ENCODE measurements at regions not wholly inside any gene's neighbourhood (a gene's known extent, or its start where the extent isn't known, plus 50 kb on each side); places are given as distances from the start of the nearest gene placed in this dataset.
"Not testable (repeated sequence)": the region's sequence is repeated elsewhere in the genome, so short reads cannot be mapped to it uniquely, and the experiment has no call there.

DNA sequence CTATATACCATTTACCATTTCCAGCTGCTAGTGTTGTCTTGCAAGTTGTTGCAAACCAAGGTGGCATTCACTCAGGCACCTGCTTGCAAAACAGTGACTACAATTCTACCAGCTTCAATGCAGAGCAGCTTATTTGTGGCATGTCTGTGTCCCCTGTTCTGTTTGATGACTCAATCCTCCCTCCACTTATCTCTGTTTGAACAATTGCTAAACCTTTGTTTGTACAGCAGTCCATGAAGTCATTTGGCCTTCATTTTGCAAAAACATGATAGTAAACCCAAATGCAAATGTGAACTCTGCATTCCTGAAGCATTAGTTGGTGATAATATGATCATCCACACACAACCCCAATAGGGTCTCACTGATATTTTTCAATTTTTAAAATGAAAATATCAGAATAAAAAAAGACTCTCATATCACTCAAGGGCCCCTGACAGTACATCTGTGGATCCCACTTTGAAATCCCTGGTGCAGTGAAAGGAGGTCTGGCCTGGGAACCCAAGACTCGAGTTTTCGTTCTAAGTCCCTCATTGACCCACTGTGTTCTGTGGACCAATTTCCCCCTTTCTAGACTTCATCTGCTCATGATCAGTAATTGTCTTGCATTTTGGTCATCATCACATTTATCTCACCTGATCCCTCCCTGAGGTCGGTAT is 425.4 kb downstream of the RPS24 start:
- DNase-seq (ENCODE audit: low read depth), result no peak

DNA sequence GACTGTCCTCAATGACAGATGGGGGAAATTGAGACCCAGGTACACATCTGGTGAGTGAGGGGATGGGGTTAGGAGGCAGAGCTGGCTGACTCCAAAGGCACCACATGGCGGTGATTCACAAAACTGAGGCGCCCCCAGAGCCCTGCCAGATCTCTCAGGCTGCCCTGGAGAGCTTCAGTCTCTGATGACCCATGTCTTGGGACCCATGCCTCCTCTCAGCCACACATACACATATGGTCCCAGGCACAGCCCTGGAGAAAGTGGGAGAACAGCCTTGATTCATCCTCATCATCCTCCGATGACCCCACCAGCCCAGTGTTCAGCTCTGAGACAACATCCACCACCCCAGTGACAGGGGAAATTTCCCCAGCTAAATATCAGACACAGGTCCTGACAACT is 426.0 kb downstream of the RPS24 start:
- no peak for DNase-seq (ENCODE audit: low read depth)

DNA sequence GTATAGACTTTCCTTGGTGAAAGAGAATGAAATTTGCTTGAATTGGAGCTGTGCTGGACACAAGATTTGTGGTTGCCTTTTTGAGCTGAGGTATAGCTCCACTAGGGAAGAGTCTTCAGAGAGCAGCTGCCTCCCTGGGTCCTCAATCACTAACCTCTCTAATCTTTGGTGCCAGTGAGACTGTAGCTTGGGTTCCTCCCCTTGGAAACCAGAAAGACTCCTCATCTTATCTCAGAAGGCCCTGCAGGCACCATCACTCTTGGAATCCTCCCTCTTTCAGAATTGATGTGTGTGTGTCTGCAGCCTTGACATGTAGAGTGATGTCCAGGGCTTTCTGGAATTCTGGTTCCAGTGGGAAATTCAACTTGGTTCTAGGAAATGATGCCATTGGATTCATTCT is 426.5 kb downstream of the RPS24 start:
- no peak for DNase-seq (ENCODE audit: low read depth)

DNA sequence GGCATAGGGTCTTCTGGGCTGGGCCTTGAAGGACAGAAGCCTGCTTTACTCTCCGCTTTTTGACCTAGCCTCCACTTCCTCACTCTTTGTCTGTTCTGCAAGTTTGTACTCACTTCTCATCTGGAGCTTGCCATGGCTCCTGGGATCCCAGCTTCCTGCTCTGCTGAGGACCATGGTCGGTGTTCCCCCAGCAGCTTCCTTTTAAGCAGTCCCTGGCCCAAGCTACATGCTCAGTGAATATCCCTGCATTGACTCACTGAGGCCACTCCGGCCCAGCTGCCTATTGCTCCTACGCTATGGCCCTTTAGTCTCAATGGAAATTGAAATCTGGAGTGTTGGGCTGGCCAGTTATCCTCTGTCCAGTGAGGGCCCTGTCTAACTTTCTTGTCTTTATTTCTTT is 427.7 kb downstream of the RPS24 start:
- DNase-seq (ENCODE audit: low read depth), result no peak

DNA sequence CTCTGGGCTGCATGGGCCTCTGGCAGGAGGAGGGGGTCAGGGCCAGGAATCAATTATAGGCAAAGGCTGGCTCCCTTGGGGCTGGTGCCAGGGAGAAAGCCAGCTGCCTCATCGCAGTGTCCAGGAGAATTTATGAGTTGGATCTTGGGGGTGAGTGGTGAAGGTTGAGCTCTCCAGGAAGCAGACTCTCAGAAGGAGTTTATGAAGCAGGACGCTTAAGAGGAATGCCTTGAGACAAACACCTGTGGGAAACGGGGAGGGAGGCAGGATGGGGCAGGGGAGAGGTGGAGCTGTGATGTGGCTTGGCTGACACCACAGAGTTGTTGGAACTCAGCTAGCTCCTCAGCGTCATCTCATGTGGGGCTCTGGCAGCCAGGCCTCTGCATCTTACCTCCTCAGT is 428.5 kb downstream of the RPS24 start:
- no peak for DNase-seq (ENCODE audit: low read depth)

DNA sequence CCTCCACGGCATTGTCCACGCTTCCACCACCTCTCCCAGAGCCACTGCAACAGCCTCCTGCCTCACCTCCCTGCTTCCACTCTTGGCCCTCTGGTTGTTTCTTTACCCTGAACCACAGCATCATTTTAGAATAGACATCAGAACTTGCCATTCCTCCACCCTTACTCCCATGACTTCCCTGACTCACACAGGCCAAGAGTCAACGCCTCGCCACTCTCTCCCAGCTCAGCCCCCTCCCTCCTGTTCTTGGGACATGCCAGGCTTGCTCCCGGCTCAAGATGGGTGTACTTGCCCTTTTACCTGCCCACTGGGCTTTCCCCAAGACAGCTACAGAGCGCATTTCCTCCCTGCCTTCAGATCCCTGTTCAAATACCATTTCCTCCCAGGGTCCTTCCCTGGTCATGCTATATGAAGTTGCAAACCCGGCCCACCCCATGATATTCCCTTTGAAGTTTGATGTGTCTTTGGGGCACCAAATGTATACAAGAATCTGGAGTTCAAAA is 429.1 kb downstream of the RPS24 start:
- no peak for DNase-seq (ENCODE audit: low read depth)

DNA sequence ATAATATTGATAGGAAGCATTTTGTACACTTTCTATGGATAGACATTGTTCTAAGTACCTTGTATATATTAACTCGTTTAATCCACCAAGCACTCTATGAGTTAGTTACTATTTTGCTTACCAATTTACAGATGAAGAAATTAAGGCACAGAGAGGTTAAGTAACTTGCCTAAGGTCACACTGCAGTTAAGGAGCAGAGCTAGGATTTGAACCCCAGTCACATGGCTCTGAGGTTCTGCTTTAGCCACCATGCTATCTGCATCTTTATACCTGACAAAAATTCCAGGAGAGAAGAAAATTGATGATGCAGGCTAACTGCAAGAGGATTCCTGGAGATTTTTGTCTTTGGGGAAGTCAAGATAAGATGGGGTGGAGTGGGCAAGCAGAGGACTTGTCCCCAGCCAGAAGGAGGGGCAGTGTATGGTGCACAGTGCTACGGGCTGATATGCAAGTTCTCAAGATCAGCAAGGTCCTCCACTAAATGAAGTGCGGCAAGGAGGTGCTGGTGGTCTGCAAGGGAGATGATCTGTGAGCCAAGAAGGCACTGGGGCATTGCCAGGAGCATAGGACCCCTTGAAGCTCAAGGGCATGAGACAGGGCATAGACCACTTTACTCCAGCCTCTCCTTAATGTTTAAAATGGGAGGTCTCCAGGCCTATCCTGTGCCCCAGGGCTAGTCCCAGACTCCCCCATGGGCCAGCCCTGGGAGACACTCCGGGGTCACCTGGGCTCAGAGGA is 430.6 kb downstream of the RPS24 start:
- no peak for DNase-seq (ENCODE audit: low read depth)

DNA sequence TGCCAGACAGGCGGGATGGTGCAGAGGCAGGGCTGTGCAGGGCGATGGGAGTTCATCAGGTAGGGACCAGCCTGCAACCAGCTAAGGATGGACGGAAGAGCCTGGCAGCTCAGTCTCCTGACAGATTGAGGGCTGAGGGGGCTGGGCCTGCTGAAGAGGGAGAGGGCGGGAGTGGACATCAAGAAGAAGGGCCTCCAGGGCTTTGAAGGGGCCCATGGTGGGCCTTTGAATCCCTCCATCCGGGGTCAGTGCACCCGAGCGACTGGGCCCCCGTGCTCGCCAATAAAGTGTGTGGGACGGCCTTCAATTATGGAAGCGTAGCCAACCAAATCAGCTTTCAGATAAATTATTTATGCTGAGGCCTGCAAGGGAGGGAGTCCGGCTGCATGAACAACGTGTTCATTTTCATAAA is 431.2 kb downstream of the RPS24 start:
- no peak for DNase-seq (ENCODE audit: low read depth)

DNA sequence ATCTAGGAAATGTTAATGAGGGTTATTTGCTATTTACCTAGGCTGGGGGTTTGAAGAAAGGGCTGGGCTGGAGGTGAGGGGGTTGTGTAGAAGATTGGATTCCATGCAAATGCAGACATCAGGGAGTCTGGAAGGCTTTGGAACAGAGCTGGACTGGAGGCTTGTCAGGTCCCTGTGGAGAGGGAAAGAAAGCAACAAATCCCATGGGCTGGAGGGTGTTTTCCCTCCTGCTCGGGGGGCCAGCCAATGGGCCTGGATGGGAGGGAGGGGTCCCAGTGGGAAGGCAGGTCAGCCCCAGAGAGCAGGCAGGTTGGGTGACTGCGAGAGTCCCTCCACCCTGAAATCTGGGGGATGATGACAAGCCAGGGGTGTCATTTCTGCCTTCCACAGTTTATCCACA is 431.8 kb downstream of the RPS24 start:
- no peak for DNase-seq (ENCODE audit: low read depth)

DNA sequence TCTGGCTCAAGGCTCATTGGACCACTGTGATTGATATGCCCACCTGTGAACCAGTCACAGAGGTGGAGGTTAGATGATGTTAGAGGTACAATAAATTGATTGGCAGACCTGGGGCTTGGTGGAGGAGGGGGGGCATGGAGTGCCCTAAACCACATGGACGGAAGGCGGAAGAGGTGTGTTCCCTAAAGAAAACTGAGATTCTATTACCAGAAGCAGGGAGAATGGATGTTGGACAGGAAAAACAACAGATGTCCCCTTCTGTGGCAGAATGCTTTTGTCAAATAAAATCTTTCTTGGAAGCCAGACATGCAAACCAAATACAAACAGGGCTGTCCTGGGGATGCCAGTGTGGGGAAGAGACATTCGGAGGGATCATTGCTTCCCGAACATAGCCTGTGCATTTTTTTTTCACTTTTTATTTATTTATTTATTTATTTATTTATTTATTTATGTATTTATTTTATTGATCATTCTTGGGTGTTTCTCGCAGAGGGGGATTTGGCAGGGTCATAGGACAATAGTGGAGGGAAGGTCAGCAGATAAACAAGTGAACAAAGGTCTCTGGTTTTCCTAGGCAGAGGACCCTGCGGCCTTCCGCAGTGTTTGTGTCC is 433.9 kb downstream of the RPS24 start:
- DNase-seq (ENCODE audit: low read depth), result no peak

DNA sequence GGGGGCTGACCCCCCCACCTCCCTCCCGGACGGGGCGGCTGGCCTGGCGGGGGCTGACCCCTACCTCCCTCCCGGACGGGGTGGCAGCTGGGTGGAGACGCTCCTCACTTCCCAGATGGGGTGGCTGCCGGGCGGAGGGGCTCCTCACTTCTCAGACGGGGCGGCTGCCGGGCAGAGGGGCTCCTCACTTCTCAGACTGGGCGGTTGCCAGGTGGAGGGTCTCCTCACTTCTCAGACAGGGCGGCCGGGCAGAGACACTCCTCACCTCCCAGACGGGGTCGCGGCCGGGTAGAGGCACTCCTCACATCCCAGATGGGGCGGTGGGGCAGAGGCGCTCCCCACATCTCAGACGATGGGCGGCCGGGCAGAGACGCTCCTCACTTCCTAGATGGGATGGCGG is 435.1 kb downstream of the RPS24 start:
- not testable (repeated sequence) for DNase-seq (ENCODE audit: low read depth)

DNA sequence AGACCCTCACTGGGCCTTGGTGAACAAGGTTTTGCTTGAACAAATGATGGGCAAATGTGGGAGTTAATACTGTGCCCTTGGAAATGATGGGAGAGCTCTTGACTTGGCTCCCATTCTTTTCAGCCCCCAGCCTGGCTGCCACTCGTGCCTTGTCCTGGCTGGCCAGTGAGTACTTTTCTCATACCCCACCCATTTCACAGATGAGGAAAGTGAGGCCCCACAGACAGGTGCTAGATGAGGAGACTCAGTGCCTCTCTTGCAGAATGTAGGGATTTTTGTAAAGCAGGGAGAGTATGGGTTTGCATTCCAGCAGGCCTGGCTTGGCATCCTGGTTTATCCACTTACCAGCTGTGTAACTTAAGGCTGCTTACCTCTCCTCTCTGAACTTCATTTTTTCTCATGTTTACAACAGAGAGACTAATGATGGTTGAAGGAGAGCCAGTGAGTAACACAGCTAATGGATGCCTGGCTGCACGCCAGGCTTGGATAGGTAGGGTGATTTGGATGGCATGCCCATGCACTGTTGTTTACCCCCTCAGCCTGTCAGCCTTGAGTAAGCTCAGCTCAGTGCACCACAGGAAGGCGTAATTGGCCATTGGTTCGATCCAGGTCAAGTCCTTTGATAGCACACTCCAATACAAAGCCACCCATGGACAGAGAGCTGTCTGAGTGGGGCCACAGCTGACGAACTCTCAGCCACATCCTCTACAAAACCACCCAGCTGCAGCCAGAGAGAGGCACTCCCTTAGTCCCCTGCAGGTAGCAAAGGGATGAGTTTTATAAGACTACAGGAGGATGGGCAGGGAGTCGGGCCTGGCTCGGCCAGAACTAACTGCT is 436.8 kb downstream of the RPS24 start:
- DNase-seq (ENCODE audit: low read depth), result no peak

DNA sequence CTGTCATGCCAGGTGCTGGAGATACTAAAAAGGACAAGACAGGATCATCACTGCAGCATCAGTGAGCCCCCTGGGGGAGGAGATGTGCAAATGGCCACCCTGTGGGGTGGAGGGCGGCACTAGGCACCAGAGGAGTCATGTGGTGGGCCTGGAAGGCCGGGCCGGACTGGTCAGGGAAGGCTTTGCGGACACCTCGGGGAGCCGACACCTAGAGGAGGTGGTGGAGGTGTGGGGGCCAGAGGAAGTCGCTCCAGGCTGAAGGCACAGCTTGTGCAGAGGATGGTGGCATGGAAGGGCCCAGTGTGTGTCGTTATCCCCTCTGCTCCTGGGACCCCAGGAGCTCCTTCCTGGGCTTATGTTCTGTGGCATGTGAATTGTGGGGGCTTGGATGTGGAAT is 437.7 kb downstream of the RPS24 start:
- no peak for DNase-seq (ENCODE audit: low read depth)

DNA sequence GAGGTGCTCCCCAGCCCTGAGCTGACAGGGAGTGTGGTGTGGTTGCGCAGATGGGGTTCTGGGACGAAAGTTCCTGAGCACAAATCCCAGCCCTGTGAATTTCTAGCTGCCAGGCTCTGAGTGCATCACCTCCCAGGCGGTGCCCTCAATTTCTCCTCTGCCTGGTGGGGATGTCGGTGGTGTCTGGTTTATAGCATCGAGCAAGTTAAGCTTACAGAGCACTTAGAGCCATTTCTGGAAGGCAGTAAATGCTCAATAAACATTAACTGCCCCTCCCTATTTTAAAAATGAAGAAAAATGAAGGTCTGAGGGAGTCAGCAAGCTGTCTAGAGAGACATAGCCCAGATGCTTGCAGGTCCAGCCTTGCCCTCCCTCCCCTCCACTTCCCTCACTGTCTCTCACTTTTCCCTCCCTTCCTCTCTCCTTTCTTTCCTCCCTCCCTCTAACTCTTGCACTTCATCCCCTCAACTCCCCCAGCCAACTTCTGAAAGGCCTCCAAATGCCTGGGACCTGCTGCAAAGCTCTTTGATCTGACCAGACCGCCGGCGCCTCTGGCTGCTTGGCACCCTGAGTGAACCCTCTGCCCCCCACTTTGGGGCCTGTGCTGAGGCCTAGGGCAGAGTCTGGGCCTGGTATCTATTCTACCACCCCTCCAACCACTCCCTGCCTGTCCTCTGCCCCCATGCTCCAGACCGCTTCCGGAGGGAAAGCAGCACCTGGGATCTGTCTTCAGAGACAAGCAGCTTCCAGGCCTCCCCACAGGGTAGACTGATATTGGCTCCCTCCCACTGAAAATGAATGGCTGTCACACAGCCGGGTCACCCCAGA is 438.3 kb downstream of the RPS24 start:
- DNase-seq (ENCODE audit: low read depth), result no peak

DNA sequence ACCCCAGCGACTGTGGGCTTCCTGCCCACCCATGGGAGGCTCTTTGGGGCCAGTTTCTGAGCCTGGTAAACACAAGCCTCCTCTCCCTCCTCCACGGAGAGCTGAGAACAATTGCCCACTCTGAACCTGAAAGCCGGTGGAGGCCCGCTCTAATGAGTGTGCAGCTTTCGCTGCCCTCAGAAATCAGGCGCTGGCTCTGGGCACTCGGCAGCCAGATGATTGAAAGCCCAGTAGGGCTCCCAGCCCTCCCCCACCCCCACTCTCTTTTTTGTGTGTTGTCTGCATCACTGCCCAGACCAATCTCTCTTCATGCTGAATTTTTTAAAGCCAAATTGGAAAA is 438.9 kb downstream of the RPS24 start:
- no peak for DNase-seq (ENCODE audit: low read depth)

DNA sequence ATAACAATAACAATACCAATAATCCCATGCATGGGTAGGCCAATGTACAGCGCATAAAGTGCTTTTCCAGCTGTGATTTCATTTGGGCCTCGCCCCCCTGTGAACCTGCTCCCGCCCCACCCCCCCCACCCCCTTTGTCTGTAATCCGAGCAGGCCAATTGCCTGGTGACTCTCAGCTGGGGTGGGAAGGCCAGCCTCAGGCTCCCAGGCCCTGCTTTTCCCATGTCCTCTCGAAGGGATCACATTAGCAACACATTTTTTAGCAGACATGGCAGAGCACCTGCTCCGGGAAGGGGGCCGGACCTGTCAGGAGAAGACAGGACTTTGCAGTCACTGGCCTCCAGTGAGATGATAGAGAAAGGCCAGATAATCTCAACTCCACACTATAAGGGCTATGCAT is 439.3 kb downstream of the RPS24 start:
- no peak for DNase-seq (ENCODE audit: low read depth)

DNA sequence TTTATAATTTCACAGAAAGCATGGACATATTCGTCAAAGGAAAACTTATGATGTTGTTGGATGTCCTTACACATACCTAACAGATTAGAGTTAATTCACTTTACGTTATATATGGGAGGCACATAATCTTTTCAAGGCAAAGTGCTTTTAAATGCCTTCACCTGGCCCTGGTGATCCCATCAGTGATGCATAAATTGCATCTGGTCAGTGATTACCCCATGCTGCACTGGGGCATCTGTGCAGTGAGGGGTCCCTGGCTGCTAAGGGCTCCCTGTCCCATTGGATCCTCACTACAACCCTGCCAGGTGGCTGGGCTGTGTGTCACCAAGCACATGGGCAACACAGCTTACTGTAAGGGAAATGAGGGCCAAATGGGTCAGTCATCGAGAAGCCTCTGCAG is 441.1 kb downstream of the RPS24 start:
- DNase-seq (ENCODE audit: low read depth), result no peak

DNA sequence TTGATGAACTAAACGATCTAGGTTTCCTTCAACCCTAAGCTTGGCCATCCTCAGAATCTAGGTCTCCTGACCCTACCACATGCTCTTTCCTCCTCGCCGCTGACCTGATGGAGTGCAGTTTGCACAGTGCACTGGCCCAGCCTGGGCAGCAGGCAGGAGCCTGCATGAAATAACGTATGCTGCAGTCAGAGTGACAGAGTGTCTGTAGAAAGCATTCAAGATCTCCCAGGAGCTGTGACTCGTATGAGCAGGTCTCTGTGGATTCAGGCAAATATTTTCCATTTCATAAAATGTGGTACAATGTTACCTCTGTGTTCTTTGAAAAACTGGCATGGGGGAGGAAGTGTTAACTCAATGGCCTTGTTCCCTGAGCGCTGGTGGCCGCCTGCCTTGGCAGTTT is 441.8 kb downstream of the RPS24 start:
- no peak for DNase-seq (ENCODE audit: low read depth)

DNA sequence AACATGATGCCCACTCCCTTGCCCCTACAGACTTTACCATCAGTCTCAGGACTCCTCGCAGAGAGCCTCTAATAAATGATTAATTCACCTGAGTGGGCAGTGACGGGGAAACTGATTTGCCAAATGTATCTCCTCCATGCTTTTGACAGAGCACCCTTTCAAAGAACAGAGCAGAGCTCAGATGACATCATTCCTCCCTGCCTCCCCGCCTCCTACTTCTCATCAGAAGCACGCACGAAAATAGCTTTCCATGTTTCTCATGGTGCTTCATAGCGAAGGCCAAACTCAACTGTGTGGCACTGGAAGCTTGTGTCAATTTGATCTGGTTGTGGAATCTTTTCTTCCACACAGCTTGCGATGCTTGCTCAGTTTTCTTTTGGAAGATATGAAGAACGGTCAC is 442.5 kb downstream of the RPS24 start:
- DNase-seq (ENCODE audit: low read depth), result no peak

DNA sequence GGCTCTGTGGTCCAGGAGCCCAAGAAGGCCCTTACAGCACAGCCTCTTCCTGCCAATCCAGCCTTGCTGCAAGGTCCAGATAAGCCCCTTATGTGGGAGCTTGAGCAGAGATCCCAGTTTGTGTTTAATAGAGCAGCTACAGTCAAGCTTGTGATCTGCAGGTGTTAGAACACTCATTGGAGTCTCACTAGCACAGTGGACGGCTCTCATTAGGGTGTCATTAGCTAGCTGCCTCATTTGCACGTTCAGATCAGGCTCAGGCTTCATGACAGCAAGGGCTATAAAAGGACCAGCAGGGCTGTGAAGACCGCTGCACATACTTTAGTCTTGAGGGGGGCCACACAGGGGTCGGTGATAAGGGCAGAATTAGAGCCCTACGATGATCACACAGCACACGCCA is 443.2 kb downstream of the RPS24 start:
- no peak for DNase-seq (ENCODE audit: low read depth)

DNA sequence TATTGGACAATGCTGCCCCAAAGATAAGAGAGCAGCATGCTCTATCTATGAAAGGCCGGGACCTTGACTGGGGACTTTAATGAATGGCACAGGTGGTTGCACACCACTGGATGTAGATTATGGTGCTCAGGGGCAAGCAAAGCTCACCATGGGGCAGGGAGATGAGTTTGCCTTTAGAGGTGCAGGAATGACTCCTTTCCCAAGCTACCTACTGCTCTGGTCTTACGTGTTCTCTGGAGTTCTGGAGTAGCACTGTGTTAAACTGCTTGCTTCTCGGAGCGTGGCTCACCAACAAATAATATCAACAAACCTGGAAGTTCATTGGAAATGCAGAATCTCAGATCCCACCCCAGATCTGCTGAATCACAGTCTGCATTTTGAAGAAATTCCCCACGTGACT is 445.3 kb downstream of the RPS24 start:
- DNase-seq (ENCODE audit: low read depth), result no peak

DNA sequence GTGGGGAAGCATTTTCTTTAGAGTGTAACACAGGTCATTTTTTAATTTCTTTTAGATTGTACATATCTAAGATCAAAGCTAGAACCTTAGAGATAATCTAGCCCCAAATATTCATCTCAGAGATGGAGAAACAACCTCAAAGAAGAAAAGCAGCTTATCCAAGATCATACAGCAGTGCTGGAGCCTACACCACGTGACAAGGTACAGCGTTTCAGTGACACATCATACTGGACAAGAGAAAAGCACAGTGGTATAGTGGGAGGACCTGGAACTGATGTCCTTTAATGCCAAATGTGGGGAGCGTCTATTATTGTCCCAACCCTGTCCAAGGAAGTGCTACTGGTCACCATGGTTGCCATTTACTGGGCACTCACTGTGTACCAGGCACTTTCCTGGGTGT is 445.8 kb downstream of the RPS24 start:
- DNase-seq (ENCODE audit: low read depth), result no peak

Measured in fibroblast of gingiva (primary cell).